ENCODE measurements at regions not wholly inside any gene's neighbourhood (a gene's known extent, or its start where the extent isn't known, plus 50 kb on each side); places are given as distances from the start of the nearest gene placed in this dataset.

- no peak for DNase-seq (ENCODE audit: low spot score)
- intact Hi-C loops (cut with DNase I): no loop called here
These were observed 67.3 kb upstream of the NXT1 start for GRCh38 chr20:23283096-23283850.

- DNase-seq (ENCODE audit: low spot score): no peak
- intact Hi-C loops (cut with DNase I): no loop called here
These were observed 68.0 kb upstream of the NXT1 start for GRCh38 chr20:23282546-23282945.

- intact Hi-C loops (cut with DNase I): no loop called here
- no peak for DNase-seq (ENCODE audit: low spot score)
These were observed 68.5 kb upstream of the NXT1 start for GRCh38 chr20:23282111-23282510.

- intact Hi-C loops (cut with DNase I): no loop called here
- no peak for DNase-seq (ENCODE audit: low spot score)
These were observed 70.8 kb upstream of the NXT1 start for GRCh38 chr20:23279836-23280235.

- DNase-seq (ENCODE audit: low spot score): no peak
- intact Hi-C loops (cut with DNase I): no loop called here
These were observed 72.4 kb upstream of the NXT1 start for GRCh38 chr20:23278172-23278571.

GRCh38 chr20:23277316-23277715 is 73.3 kb upstream of the NXT1 start:
- DNase-seq (ENCODE audit: low spot score): no peak
- intact Hi-C loops (cut with DNase I): no loop called here

- intact Hi-C loops (cut with DNase I): no loop called here
- no peak for DNase-seq (ENCODE audit: low spot score)
These were observed 76.8 kb upstream of the NXT1 start for GRCh38 chr20:23273776-23274175.

GRCh38 chr20:23272176-23273029 is 78.2 kb upstream of the NXT1 start:
- no peak for DNase-seq (ENCODE audit: low spot score)

GRCh38 chr20:23270382-23270911 is 80.1 kb upstream of the NXT1 start:
- intact Hi-C loops (cut with DNase I): no loop called here

More at GRCh38 chr20:23272176-23273029, 78.2 kb upstream of the NXT1 start:
- intact Hi-C loops (cut with DNase I): no loop called here

GRCh38 chr20:23269954-23270353 is 80.6 kb upstream of the NXT1 start:
- no peak for DNase-seq (ENCODE audit: low spot score)
- intact Hi-C loops (cut with DNase I): no loop called here

More at GRCh38 chr20:23270382-23270911, 80.1 kb upstream of the NXT1 start:
- no peak for DNase-seq (ENCODE audit: low spot score)

GRCh38 chr20:23268792-23269354 is 81.7 kb upstream of the NXT1 start:
- intact Hi-C loops (cut with DNase I): no loop called here
- no peak for DNase-seq (ENCODE audit: low spot score)

- intact Hi-C loops (cut with DNase I): no loop called here
- DNase-seq (ENCODE audit: low spot score): no peak
These were observed 82.7 kb upstream of the NXT1 start for GRCh38 chr20:23267909-23268308.

GRCh38 chr20:23266530-23267398 is 83.8 kb upstream of the NXT1 start:
- no peak for DNase-seq (ENCODE audit: low spot score)
- intact Hi-C loops (cut with DNase I): no loop called here

GRCh38 chr20:23265226-23265625 is 85.4 kb upstream of the NXT1 start:
- intact Hi-C loops (cut with DNase I): no loop called here
- no peak for DNase-seq (ENCODE audit: low spot score)

- intact Hi-C loops (cut with DNase I): no loop called here
- DNase-seq (ENCODE audit: low spot score): no peak
These were observed 86.0 kb upstream of the NXT1 start for GRCh38 chr20:23264545-23264944.

GRCh38 chr20:23260181-23260840 is 90.3 kb upstream of the NXT1 start:
- no peak for DNase-seq (ENCODE audit: low spot score)
- intact Hi-C loops (cut with DNase I): no loop called here

- DNase-seq (ENCODE audit: low spot score): no peak
- intact Hi-C loops (cut with DNase I): loop anchor here in 1 of 2 donors (2.0 kb wide), 1 partner anchor 28 kb away; no protein-coding TSS in a partner anchor
These were observed 91.9 kb upstream of the NXT1 start for GRCh38 chr20:23258747-23259121.

All from posterior vena cava (tissue), 2 donors.